Liver (tissue), 8 donors: ENCODE measurements at regions not wholly inside any gene's neighbourhood (a gene's known extent, or its start where the extent isn't known, plus 50 kb on each side); places are given as distances from the start of the nearest gene placed in this dataset.

ENCODE experiments used
- DNase-seq: peaks from one replicate; pipeline ENCODE4 v3.0.0-alpha.2; 2017; ENCODE audit warnings: low spot score
- H3K27ac ChIP-seq, 2 donors: one replicate each; pipeline ENCODE4 v1.7.0; 2013; ENCODE audit warnings: inconsistent platforms in 2 of 2, low read length in 2 of 2, control low read depth in 1 of 2, low read depth in 1 of 2, mild to moderate bottlenecking in 1 of 2
- H3K27me3 ChIP-seq, 4 donors: one replicate each; pipeline versions ENCODE4 v1.6.1 to v1.7.0; 2013; ENCODE audit warnings: low read length in 3 of 4, inconsistent platforms in 1 of 4, mild to moderate bottlenecking in 1 of 4, moderate library complexity in 1 of 4; ENCODE audit not compliant: control insufficient read depth in 4 of 4, insufficient read depth in 4 of 4
- H3K36me3 ChIP-seq, 4 donors: one replicate each; pipeline versions ENCODE4 v1.6.1 to v1.7.0; 2013; ENCODE audit warnings: low read length in 3 of 4, mild to moderate bottlenecking in 3 of 4, low read depth in 1 of 4, moderate library complexity in 1 of 4; ENCODE audit not compliant: control insufficient read depth in 4 of 4, insufficient read depth in 3 of 4
- H3K4me1 ChIP-seq, 4 donors: one replicate each; pipeline versions ENCODE4 v1.6.1 to v1.7.0; 2013; ENCODE audit warnings: low read length in 3 of 4, mild to moderate bottlenecking in 3 of 4, moderate library complexity in 1 of 4; ENCODE audit not compliant: control insufficient read depth in 4 of 4, insufficient read depth in 4 of 4
- H3K4me3 ChIP-seq, 3 donors: one replicate each; pipeline versions ENCODE4 v1.6.1 to v1.7.0; 2013; ENCODE audit warnings: low read length in 3 of 3, control low read depth in 1 of 3, low read depth in 1 of 3, mild to moderate bottlenecking in 1 of 3
- H3K9ac ChIP-seq, 2 donors: one replicate each; pipeline ENCODE4 v1.7.0; 2013; ENCODE audit warnings: low read length in 2 of 2, mild to moderate bottlenecking in 2 of 2, moderate library complexity in 2 of 2, control low read depth in 1 of 2, low read depth in 1 of 2
- H3K9me3 ChIP-seq, 4 donors: one replicate each; pipeline versions ENCODE4 v1.6.1 to v1.7.0; 2013; ENCODE audit warnings: low read length in 3 of 4; ENCODE audit not compliant: control insufficient read depth in 4 of 4
- EGR1 ChIP-seq, 2 donors: IDR thresholded peaks; 2 replicates each; pipeline ENCODE4 v1.6.1; 2016 to 2018; ENCODE audit warnings: antibody characterized with exemption in 2 of 2, low read depth in 2 of 2
- FOXA1 ChIP-seq: IDR thresholded peaks from 2 replicates; pipeline ENCODE4 v1.6.1; 2016; ENCODE audit warnings: antibody characterized with exemption
- FOXA2 ChIP-seq: IDR thresholded peaks from 2 replicates; pipeline ENCODE4 v1.6.1; 2016; ENCODE audit warnings: antibody characterized with exemption
- GABPA ChIP-seq, 2 donors: IDR thresholded peaks in 1 of 2; conservative IDR thresholded peaks in 1 of 2; 2 replicates each; pipeline ENCODE4 v1.6.1; 2016; ENCODE audit warnings: antibody characterized with exemption in 2 of 2, mild to moderate bottlenecking in 1 of 2, moderate library complexity in 1 of 2
- HNF4A ChIP-seq, 2 donors: conservative IDR thresholded peaks; 2 replicates each; pipeline ENCODE4 v1.6.1; 2016; ENCODE audit warnings: antibody characterized with exemption in 2 of 2, mild to moderate bottlenecking in 2 of 2
- HNF4G ChIP-seq: IDR thresholded peaks from 2 replicates; pipeline ENCODE4 v1.6.1; 2016; ENCODE audit warnings: antibody characterized with exemption
- JUND ChIP-seq, 2 donors: IDR thresholded peaks; 2 replicates each; pipeline ENCODE4 v1.6.1; 2016; ENCODE audit warnings: antibody characterized with exemption in 2 of 2
- NR2F2 ChIP-seq: IDR thresholded peaks from 2 replicates; pipeline ENCODE4 v1.6.1; 2016; ENCODE audit warnings: antibody characterized with exemption
- RAD21 ChIP-seq, 2 donors: IDR thresholded peaks; 2 replicates each; pipeline ENCODE4 v1.6.1; 2016; ENCODE audit warnings: antibody characterized with exemption in 2 of 2, mild to moderate bottlenecking in 2 of 2
- RXRA ChIP-seq, 2 donors: IDR thresholded peaks; 2 replicates each; pipeline ENCODE4 v1.6.1; 2017 to 2018; ENCODE audit warnings: antibody characterized with exemption in 2 of 2, mild to moderate bottlenecking in 1 of 2
- SP1 ChIP-seq: IDR thresholded peaks from 2 replicates; pipeline ENCODE4 v1.6.1; 2018; ENCODE audit warnings: antibody characterized with exemption, mild to moderate bottlenecking
- TAF1 ChIP-seq: conservative IDR thresholded peaks from 2 replicates; pipeline ENCODE4 v1.6.1; 2016; ENCODE audit warnings: antibody characterized with exemption, mild to moderate bottlenecking
- YY1 ChIP-seq: IDR thresholded peaks from 2 replicates; pipeline ENCODE4 v1.6.1; 2016; ENCODE audit warnings: antibody characterized with exemption, mild to moderate bottlenecking
- WGBS: extraction: QIAGEN DNeasy Blood & Tissue Kit; methylation state at CpG from one replicate; pipeline ENCODE4 v1.1.7; 2013; 5-methylcytosine and 5-hydroxymethylcytosine counted together
- TF ChIP-seq, protein P1 (sequence below): IDR thresholded peaks from 2 replicates; pipeline ENCODE4 v1.6.1; 2016; ENCODE audit warnings: antibody characterized with exemption
- TF ChIP-seq, protein P2 (sequence below): IDR thresholded peaks from 2 replicates; pipeline ENCODE4 v1.6.1; 2016; ENCODE audit warnings: antibody characterized with exemption, mild to moderate bottlenecking
- TF ChIP-seq, protein P3 (sequence below): IDR thresholded peaks from 2 replicates; pipeline ENCODE4 v1.6.1; 2016; ENCODE audit warnings: antibody characterized with exemption
- TF ChIP-seq, protein P4 (sequence below): IDR thresholded peaks from 2 replicates; pipeline ENCODE4 v1.6.1; 2016; ENCODE audit warnings: antibody characterized with exemption
- TF ChIP-seq, protein P5 (sequence below): fragments of 150-350 bp; IDR thresholded peaks from 2 replicates; pipeline ENCODE4 v1.5.1; 2017; ENCODE audit warnings: improper control_type of control experiment, low read depth, low read length; ENCODE audit not compliant: missing input control
- donor health status: healthy.
- donor health status: healthy.
- donor health status: healthy.
- donor health status: healthy.
- donor health status: healthy.

DNA sequence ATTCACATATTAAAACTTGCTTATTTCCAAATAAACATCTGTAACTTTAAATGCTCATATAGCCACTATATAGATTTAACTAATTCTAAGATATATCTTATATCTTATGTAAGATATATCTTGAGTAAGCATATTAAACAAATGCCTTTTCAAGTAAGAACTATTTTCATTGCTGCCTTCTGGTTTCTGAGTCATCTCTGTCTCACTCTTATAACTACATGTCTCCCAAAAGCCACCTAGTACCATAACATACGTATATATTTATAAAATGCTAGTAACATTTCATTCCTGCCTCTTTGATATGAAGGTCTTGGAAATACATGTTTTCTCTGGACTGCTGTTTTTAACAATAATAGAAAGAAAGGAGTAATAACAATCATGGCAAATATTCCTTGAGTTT is 429.5 kb downstream of the DTWD2 start:
- Histone ChIP-seq H3K27ac (no peak overlapping the region), H3K9ac (no peak overlapping the region), H3K4me3 (no peak overlapping the region), H3K27me3 (no peaks in the 10 kb centered on the region), H3K9me3 (no peaks in the 10 kb centered on the region), H3K4me1 (no peaks in the 10 kb centered on the region), H3K36me3 (no peaks in the 10 kb centered on the region)
- 87% methylated on average over 1 of the region's 1 CpG for WGBS
- DNase-seq, result no peak
- TF ChIP-seq, protein P1, sequence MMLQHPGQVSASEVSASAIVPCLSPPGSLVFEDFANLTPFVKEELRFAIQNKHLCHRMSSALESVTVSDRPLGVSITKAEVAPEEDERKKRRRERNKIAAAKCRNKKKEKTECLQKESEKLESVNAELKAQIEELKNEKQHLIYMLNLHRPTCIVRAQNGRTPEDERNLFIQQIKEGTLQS, result no peak
- TF ChIP-seq FOXA2 (no peak), RXRA (IDR thresholded peaks at IDR 0.05) (no peak), HNF4G (no peak), EGR1 (IDR thresholded peaks at IDR 0.05; ENCODE audit: low read depth in 2 of 2) (no peak), YY1 (no peak), NR2F2 (no peak), RAD21 (IDR thresholded peaks at IDR 0.05) (no peak), TAF1 (no peak), SP1 (no peak), FOXA1 (no peak), JUND (IDR thresholded peaks at IDR 0.05) (no peak), HNF4A (conservative IDR thresholded peaks at IDR 0.05) (no peak), GABPA (IDR thresholded peaks at IDR 0.05 in 1 of 2, conservative IDR thresholded peaks at IDR 0.05 in 1 of 2) (no peak)
- TF ChIP-seq, protein P2, sequence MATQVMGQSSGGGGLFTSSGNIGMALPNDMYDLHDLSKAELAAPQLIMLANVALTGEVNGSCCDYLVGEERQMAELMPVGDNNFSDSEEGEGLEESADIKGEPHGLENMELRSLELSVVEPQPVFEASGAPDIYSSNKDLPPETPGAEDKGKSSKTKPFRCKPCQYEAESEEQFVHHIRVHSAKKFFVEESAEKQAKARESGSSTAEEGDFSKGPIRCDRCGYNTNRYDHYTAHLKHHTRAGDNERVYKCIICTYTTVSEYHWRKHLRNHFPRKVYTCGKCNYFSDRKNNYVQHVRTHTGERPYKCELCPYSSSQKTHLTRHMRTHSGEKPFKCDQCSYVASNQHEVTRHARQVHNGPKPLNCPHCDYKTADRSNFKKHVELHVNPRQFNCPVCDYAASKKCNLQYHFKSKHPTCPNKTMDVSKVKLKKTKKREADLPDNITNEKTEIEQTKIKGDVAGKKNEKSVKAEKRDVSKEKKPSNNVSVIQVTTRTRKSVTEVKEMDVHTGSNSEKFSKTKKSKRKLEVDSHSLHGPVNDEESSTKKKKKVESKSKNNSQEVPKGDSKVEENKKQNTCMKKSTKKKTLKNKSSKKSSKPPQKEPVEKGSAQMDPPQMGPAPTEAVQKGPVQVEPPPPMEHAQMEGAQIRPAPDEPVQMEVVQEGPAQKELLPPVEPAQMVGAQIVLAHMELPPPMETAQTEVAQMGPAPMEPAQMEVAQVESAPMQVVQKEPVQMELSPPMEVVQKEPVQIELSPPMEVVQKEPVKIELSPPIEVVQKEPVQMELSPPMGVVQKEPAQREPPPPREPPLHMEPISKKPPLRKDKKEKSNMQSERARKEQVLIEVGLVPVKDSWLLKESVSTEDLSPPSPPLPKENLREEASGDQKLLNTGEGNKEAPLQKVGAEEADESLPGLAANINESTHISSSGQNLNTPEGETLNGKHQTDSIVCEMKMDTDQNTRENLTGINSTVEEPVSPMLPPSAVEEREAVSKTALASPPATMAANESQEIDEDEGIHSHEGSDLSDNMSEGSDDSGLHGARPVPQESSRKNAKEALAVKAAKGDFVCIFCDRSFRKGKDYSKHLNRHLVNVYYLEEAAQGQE, result no peak
- TF ChIP-seq, protein P3, sequence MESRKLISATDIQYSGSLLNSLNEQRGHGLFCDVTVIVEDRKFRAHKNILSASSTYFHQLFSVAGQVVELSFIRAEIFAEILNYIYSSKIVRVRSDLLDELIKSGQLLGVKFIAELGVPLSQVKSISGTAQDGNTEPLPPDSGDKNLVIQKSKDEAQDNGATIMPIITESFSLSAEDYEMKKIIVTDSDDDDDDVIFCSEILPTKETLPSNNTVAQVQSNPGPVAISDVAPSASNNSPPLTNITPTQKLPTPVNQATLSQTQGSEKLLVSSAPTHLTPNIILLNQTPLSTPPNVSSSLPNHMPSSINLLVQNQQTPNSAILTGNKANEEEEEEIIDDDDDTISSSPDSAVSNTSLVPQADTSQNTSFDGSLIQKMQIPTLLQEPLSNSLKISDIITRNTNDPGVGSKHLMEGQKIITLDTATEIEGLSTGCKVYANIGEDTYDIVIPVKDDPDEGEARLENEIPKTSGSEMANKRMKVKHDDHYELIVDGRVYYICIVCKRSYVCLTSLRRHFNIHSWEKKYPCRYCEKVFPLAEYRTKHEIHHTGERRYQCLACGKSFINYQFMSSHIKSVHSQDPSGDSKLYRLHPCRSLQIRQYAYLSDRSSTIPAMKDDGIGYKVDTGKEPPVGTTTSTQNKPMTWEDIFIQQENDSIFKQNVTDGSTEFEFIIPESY, result no peak
- TF ChIP-seq, protein P4, sequence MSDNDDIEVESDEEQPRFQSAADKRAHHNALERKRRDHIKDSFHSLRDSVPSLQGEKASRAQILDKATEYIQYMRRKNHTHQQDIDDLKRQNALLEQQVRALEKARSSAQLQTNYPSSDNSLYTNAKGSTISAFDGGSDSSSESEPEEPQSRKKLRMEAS, result no peak
- TF ChIP-seq, protein P5, sequence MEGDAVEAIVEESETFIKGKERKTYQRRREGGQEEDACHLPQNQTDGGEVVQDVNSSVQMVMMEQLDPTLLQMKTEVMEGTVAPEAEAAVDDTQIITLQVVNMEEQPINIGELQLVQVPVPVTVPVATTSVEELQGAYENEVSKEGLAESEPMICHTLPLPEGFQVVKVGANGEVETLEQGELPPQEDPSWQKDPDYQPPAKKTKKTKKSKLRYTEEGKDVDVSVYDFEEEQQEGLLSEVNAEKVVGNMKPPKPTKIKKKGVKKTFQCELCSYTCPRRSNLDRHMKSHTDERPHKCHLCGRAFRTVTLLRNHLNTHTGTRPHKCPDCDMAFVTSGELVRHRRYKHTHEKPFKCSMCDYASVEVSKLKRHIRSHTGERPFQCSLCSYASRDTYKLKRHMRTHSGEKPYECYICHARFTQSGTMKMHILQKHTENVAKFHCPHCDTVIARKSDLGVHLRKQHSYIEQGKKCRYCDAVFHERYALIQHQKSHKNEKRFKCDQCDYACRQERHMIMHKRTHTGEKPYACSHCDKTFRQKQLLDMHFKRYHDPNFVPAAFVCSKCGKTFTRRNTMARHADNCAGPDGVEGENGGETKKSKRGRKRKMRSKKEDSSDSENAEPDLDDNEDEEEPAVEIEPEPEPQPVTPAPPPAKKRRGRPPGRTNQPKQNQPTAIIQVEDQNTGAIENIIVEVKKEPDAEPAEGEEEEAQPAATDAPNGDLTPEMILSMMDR, result no peak
